ENCODE measurements at regions not wholly inside any gene's neighbourhood (a gene's known extent, or its start where the extent isn't known, plus 50 kb on each side); places are given as distances from the start of the nearest gene placed in this dataset.
"Not testable (repeated sequence)": the region's sequence is repeated elsewhere in the genome, so short reads cannot be mapped to it uniquely, and the experiment has no call there.

DNA sequence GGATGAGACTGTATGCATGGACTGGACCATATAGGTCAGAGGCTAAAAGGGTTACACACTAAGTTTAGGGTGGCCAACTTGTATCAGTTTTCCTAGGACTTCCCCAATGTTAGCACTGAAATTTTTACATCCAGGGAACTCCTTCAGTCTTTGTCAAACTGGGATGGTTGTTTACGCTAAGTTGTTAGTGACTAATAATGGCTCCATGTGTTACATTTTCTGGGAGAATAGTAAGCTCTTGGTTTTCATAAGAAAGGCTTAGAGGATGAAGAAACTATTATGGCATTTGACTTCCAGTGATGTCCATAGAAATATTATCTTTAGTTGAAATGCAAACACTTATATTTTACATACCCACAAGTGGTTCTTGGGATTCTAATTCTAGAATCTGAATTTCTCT, 57.9 kb upstream of the ST3GAL6 start:
- DNase-seq (ENCODE audit: low spot score): no peak

DNA sequence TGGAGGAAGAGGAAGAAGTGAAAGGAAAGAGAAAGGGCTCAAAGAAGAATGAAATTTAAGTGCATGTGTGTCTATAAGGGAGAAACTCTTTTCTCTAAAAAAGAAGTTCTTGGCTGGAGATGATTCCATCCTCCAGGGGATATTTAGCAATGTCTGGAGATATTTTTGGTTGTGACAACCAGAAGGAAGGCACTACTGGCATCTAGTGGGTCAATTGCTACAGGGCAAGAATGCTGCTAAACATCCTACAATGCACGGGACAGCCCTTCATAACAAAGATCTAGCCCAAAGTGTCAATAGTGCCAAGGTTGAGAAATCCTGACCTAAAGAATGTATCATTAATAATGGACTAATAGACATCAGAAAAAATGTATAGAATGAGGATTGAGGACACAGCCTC, 57.4 kb upstream of the ST3GAL6 start:
- no peak for DNase-seq (ENCODE audit: low spot score)

GRCh38 chr3:98708681-98709080, 54.5 kb upstream of the ST3GAL6 start:
- not testable (repeated sequence) for DNase-seq (ENCODE audit: low spot score)

- no peak for DNase-seq (ENCODE audit: low spot score)
These were observed 53.7 kb upstream of the ST3GAL6 start for GRCh38 chr3:98709441-98709840.

GRCh38 chr3:98710067-98710659, 53.0 kb upstream of the ST3GAL6 start:
- DNase-seq (ENCODE audit: low spot score): no peak

DNA sequence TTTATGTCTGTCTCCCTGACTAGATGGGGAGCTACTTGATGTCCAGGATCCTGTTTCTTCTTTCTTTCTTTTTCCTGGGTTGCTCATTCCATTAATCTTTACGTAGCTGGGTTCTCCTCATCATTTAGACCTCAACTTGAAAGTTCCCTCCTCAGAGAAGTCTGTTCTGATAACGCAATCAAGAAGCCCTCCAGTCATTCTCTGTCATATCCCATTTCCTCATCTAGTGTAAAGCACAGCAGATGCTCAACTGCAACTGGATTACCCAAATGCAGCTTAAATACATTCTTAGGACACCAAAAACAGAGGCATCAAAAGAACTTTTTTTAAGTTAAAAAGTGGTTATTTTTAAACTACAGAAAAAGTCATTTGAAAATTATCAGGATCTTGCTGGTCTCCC, 51.7 kb upstream of the ST3GAL6 start:
- no peak for DNase-seq (ENCODE audit: low spot score)

GRCh38 chr3:98712726-98713125, 50.4 kb upstream of the ST3GAL6 start:
- DNase-seq (ENCODE audit: low spot score): no peak

GRCh38 chr3:98713332-98713731, 49.8 kb upstream of the ST3GAL6 start:
- DNase-seq (ENCODE audit: low spot score): not testable (repeated sequence)
